DND-41 (cell line): ENCODE measurements at regions not wholly inside any gene's neighbourhood (a gene's known extent, or its start where the extent isn't known, plus 50 kb on each side); places are given as distances from the start of the nearest gene placed in this dataset.

Source experiments
- ATAC-seq: fragments of 200-7000 bp; cut with Tn5 transposase; 3 replicates; pipeline ENCODE4 v1.9.1; 2021; ENCODE audit warnings: low read depth; ENCODE audit not compliant: insufficient read depth
- DNase-seq: peaks from one replicate; pipeline ENCODE4 v3.0.0-alpha.2; 2020
- H2AFZ ChIP-seq: 2 replicates; pipeline ENCODE4 v1.6.0; 2012; ENCODE audit warnings: low read depth, low read length
- H3K27ac ChIP-seq: 2 replicates; pipeline ENCODE4 v1.5.1; 2012; ENCODE audit warnings: low read length, inconsistent platforms
- H3K27me3 ChIP-seq: fragments of 200-600 bp; sonication (generic); 2 replicates; pipeline ENCODE4 v1.6.0; 2012; ENCODE audit warnings: low read length, mild to moderate bottlenecking, inconsistent platforms; ENCODE audit not compliant: insufficient read depth, poor library complexity
- H3K36me3 ChIP-seq: 2 replicates; pipeline ENCODE4 v1.5.1; 2012; ENCODE audit warnings: low read length, inconsistent platforms; ENCODE audit not compliant: insufficient read depth
- H3K4me1 ChIP-seq: 2 replicates; pipeline ENCODE4 v1.5.1; 2012; ENCODE audit warnings: mild to moderate bottlenecking, low read length; ENCODE audit not compliant: insufficient read depth
- H3K4me2 ChIP-seq: 2 replicates; pipeline ENCODE4 v1.6.0; 2012; ENCODE audit warnings: mild to moderate bottlenecking, moderate library complexity, low read length, inconsistent platforms; ENCODE audit not compliant: insufficient read depth
- H3K4me3 ChIP-seq, 2 experiments: fragments of 200-600 bp in 1 of 2; shearing (Covaris generic) in 1 of 2; 2 replicates each; pipeline ENCODE4 v1.5.1; 2012 to 2016; ENCODE audit warnings: inconsistent platforms in 2 of 2, low read length in 2 of 2, mild to moderate bottlenecking in 2 of 2, low read depth in 1 of 2, moderate library complexity in 1 of 2
- H3K79me2 ChIP-seq: 2 replicates; pipeline ENCODE4 v1.6.0; 2012; ENCODE audit warnings: low read length, inconsistent platforms; ENCODE audit not compliant: insufficient read depth
- H3K9ac ChIP-seq: 2 replicates; pipeline ENCODE4 v1.6.0; 2012; ENCODE audit warnings: low read depth, mild to moderate bottlenecking, inconsistent platforms, low read length, moderate library complexity
- H3K9me3 ChIP-seq: 2 replicates; pipeline ENCODE4 v1.5.1; 2012; ENCODE audit warnings: low read length, moderate library complexity, mild to moderate bottlenecking, inconsistent platforms; ENCODE audit not compliant: insufficient read depth, severe bottlenecking
- H4K20me1 ChIP-seq: 2 replicates; pipeline ENCODE4 v1.6.0; 2012; ENCODE audit warnings: low read length; ENCODE audit not compliant: insufficient read depth
- EZH2 ChIP-seq: IDR thresholded peaks from 3 replicates; pipeline ENCODE4 v1.6.1; 2012; ENCODE audit warnings: borderline replicate concordance, low read depth, mild to moderate bottlenecking, moderate library complexity, low read length, inconsistent platforms; ENCODE audit not compliant: severe bottlenecking
- TF ChIP-seq, protein P1 (sequence below): IDR thresholded peaks from 2 replicates; pipeline ENCODE4 v1.5.1; 2012; ENCODE audit warnings: borderline replicate concordance, low read length, moderate library complexity, mild to moderate bottlenecking; ENCODE audit not compliant: poor library complexity, severe bottlenecking; ENCODE audit errors: extremely low read depth

DNA sequence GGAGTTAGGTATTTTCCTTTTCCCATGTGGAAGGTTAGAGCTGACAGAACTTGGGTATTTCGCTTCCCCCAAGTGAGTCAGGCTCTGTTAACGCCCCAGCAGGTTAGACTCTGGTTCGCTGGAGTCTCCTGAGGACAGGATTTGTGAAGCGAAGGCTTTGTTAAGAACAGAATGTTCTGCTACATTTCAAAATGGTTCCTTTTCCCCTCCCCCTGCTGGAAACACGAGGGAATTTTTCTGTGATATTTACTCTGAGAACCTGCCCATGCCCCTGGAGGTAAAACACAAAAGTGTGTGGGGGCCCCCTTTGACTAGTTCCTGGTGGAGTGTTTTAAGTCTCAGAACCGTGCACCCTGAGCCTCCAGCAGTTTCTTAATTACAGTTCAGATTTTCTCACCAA lies 731.4 kb upstream of the CITED2 start:
- no peaks in the 10 kb centered on the region for H3K79me2 ChIP-seq
- H3K4me2 ChIP-seq, result no peak overlapping the region
- H3K27me3 ChIP-seq, result no peaks in the 10 kb centered on the region
- no peaks in the 10 kb centered on the region for H3K9me3 ChIP-seq
- H4K20me1 ChIP-seq, result no peaks in the 10 kb centered on the region
- ATAC-seq, result no peak
- no peaks in the 10 kb centered on the region for H3K36me3 ChIP-seq
- H3K9ac ChIP-seq, result no peak overlapping the region
- no peaks in the 10 kb centered on the region for H3K4me1 ChIP-seq
- no peak for DNase-seq
- H3K4me3 ChIP-seq, result no peak overlapping the region
- H3K27ac ChIP-seq, result no peak overlapping the region
- TF ChIP-seq EZH2, result no peak
- TF ChIP-seq, protein P1, sequence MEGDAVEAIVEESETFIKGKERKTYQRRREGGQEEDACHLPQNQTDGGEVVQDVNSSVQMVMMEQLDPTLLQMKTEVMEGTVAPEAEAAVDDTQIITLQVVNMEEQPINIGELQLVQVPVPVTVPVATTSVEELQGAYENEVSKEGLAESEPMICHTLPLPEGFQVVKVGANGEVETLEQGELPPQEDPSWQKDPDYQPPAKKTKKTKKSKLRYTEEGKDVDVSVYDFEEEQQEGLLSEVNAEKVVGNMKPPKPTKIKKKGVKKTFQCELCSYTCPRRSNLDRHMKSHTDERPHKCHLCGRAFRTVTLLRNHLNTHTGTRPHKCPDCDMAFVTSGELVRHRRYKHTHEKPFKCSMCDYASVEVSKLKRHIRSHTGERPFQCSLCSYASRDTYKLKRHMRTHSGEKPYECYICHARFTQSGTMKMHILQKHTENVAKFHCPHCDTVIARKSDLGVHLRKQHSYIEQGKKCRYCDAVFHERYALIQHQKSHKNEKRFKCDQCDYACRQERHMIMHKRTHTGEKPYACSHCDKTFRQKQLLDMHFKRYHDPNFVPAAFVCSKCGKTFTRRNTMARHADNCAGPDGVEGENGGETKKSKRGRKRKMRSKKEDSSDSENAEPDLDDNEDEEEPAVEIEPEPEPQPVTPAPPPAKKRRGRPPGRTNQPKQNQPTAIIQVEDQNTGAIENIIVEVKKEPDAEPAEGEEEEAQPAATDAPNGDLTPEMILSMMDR, result no peak
- no peak overlapping the region for H2AFZ ChIP-seq

GRCh38 chr6:140105241-140105640 lies 730.8 kb upstream of the CITED2 start:
- H2AFZ ChIP-seq, result no peak overlapping the region
- no peaks in the 10 kb centered on the region for H4K20me1 ChIP-seq
- ATAC-seq, result no peak

DNA sequence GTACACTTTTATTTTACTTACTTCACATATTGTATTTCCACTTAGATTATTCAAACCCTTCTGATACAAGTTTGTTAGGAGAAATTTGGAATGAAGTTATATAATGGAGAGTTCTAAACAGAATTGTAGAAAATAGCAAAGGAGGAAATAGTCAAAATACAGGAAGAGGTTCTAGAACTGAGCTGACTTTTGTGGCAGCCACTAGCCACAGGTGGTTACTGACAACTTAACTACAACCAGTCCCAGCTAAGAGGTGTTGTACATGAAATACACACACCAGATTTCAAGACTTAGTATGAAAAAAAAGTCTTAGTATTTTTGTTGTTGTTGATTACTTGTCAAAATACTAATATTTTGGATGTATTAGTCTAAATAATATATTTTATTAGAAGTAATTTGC lies 727.4 kb upstream of the CITED2 start:
- Histone ChIP-seq H3K4me3 (no peak overlapping the region), H3K9me3 (no peaks in the 10 kb centered on the region), H3K27me3 (no peaks in the 10 kb centered on the region), H4K20me1 (no peaks in the 10 kb centered on the region), H3K36me3 (no peaks in the 10 kb centered on the region), H3K4me1 (no peaks in the 10 kb centered on the region), H3K9ac (no peak overlapping the region), H3K27ac (no peak overlapping the region), H2AFZ (no peak overlapping the region), H3K79me2 (no peaks in the 10 kb centered on the region), H3K4me2 (no peak overlapping the region)
- DNase-seq, result no peak
- ATAC-seq, result no peak
- no peak for TF ChIP-seq EZH2
- TF ChIP-seq, protein P1, result no peak

More at GRCh38 chr6:140105241-140105640, 730.8 kb upstream of the CITED2 start:
- no peak for DNase-seq
- Histone ChIP-seq H3K27me3 (no peaks in the 10 kb centered on the region), H3K9ac (no peak overlapping the region), H3K36me3 (no peaks in the 10 kb centered on the region), H3K4me1 (no peaks in the 10 kb centered on the region), H3K79me2 (no peaks in the 10 kb centered on the region), H3K4me3 (no peak overlapping the region), H3K27ac (no peak overlapping the region), H3K4me2 (no peak overlapping the region), H3K9me3 (no peaks in the 10 kb centered on the region)
- no peak for TF ChIP-seq EZH2
- TF ChIP-seq, protein P1, result no peak

- Histone ChIP-seq H3K36me3 (no peaks in the 10 kb centered on the region), H3K4me1 (no peaks in the 10 kb centered on the region), H3K27ac (no peak overlapping the region), H3K79me2 (no peaks in the 10 kb centered on the region), H3K4me2 (no peak overlapping the region), H2AFZ (no peak overlapping the region), H3K9me3 (no peaks in the 10 kb centered on the region), H3K4me3 (no peak overlapping the region), H3K27me3 (no peaks in the 10 kb centered on the region), H3K9ac (no peak overlapping the region), H4K20me1 (no peaks in the 10 kb centered on the region)
- TF ChIP-seq, protein P1, result no peak
- DNase-seq (no peak), ATAC-seq (no peak)
Observed at GRCh38 chr6:140101367-140101766, 726.9 kb upstream of the CITED2 start.
